Neural cell (in vitro differentiated cells): ENCODE measurements at regions not wholly inside any gene's neighbourhood (a gene's known extent, or its start where the extent isn't known, plus 50 kb on each side); places are given as distances from the start of the nearest gene placed in this dataset.

ENCODE experiments used
- H2AFZ ChIP-seq: fragments of 200-600, 300-800 bp; sonication (generic), shearing (Covaris generic); 2 replicates; pipeline ENCODE4 v1.6.0; 2014; ENCODE audit warnings: low read depth, mild to moderate bottlenecking, antibody characterized with exemption, low read length, moderate library complexity
- H3F3A ChIP-seq: fragments of 200-600 bp; shearing (Covaris generic); 2 replicates; pipeline ENCODE4 v1.6.1; 2016; ENCODE audit warnings: mild to moderate bottlenecking, moderate library complexity, mixed read lengths, antibody characterized with exemption, low read length; ENCODE audit not compliant: insufficient read depth, poor library complexity, severe bottlenecking
- H3K27ac ChIP-seq: fragments of 200-600, 300-800 bp; sonication (generic), shearing (Covaris generic); 2 replicates; pipeline ENCODE4 v1.5.1; 2014; ENCODE audit warnings: mild to moderate bottlenecking, low read length, moderate library complexity
- H3K27me3 ChIP-seq: fragments of 300-800, 200-600 bp; sonication (generic), shearing (Covaris generic); 2 replicates; pipeline ENCODE4 v1.6.0; 2014; ENCODE audit warnings: mild to moderate bottlenecking, low read depth, low read length, moderate library complexity; ENCODE audit not compliant: insufficient read depth
- H3K36me3 ChIP-seq: fragments of 300-800, 200-600 bp; sonication (generic), shearing (Covaris generic); 2 replicates; pipeline ENCODE4 v1.5.1; 2014; ENCODE audit warnings: mild to moderate bottlenecking, antibody characterized with exemption, low read length, moderate library complexity; ENCODE audit not compliant: insufficient read depth
- H3K4me2 ChIP-seq: fragments of 300-800, 200-600 bp; sonication (generic), shearing (Covaris generic); 2 replicates; pipeline ENCODE4 v1.6.0; 2014; ENCODE audit warnings: mild to moderate bottlenecking, low read length
- H3K4me3 ChIP-seq: fragments of 300-800, 200-600 bp; sonication (generic), shearing (Covaris generic); 2 replicates; pipeline ENCODE4 v1.5.1; 2014; ENCODE audit warnings: mild to moderate bottlenecking, low read length, moderate library complexity
- H3K79me2 ChIP-seq: fragments of 200-600 bp; shearing (Covaris generic); replicated peaks from 2 replicates; pipeline ENCODE4 v1.6.0; 2014; ENCODE audit warnings: mild to moderate bottlenecking, low read length, moderate library complexity; ENCODE audit not compliant: insufficient read depth
- H3K9ac ChIP-seq: fragments of 300-800, 200-600 bp; sonication (generic), shearing (Covaris generic); 2 replicates; pipeline ENCODE4 v1.6.1; 2016; ENCODE audit warnings: mild to moderate bottlenecking, low read length, mixed read lengths
- H3K9me2 ChIP-seq: fragments of 200-600 bp; shearing (Covaris generic); 2 replicates; pipeline ENCODE4 v1.6.1; 2016; ENCODE audit warnings: mild to moderate bottlenecking, low read length, mixed read lengths; ENCODE audit not compliant: insufficient read depth
- H3K9me3 ChIP-seq: fragments of 200-600, 300-800 bp; sonication (generic), shearing (Covaris generic); 2 replicates; pipeline ENCODE4 v1.6.1; 2016; ENCODE audit warnings: mild to moderate bottlenecking, mixed run types, low read length, moderate library complexity, mixed read lengths
- H4K20me1 ChIP-seq: fragments of 200-600 bp; shearing (Covaris generic); 2 replicates; pipeline ENCODE4 v1.6.1; 2016; ENCODE audit warnings: mild to moderate bottlenecking, mixed run types; ENCODE audit not compliant: insufficient read depth
- EP300 ChIP-seq: fragments of 450-650 bp; conservative IDR thresholded peaks from 2 replicates; pipeline ENCODE4 v1.6.1; 2014; ENCODE audit warnings: antibody characterized with exemption, mild to moderate bottlenecking, moderate library complexity; ENCODE audit not compliant: poor library complexity, severe bottlenecking
- EZH2 ChIP-seq: fragments of 200-600, 300-800 bp; shearing (Covaris generic), sonication (generic); IDR thresholded peaks from 2 replicates; pipeline ENCODE4 v1.6.1; 2014; ENCODE audit warnings: antibody characterized with exemption, low read length, borderline replicate concordance, mild to moderate bottlenecking; ENCODE audit not compliant: insufficient read depth, poor library complexity, severe bottlenecking
- MXI1 ChIP-seq: fragments of 450-650 bp; conservative IDR thresholded peaks from 2 replicates; pipeline ENCODE4 v1.6.1; 2014; ENCODE audit warnings: antibody characterized with exemption, mild to moderate bottlenecking; ENCODE audit not compliant: poor library complexity, severe bottlenecking
- POLR2AphosphoS5 ChIP-seq: IDR thresholded peaks from 2 replicates; pipeline ENCODE4 v1.6.1; 2012
- RAD21 ChIP-seq: fragments of 450-650 bp; conservative IDR thresholded peaks from 2 replicates; pipeline ENCODE4 v1.6.1; 2014; ENCODE audit warnings: antibody characterized with exemption, mild to moderate bottlenecking, moderate library complexity
- REST ChIP-seq: IDR thresholded peaks from 2 replicates; pipeline ENCODE4 v1.6.1; 2012; ENCODE audit warnings: borderline replicate concordance
- SMC3 ChIP-seq: fragments of 450-650 bp; conservative IDR thresholded peaks from 2 replicates; pipeline ENCODE4 v1.6.1; 2014; ENCODE audit warnings: antibody characterized with exemption, mild to moderate bottlenecking, moderate library complexity; ENCODE audit not compliant: poor library complexity
- TAF1 ChIP-seq: IDR thresholded peaks from 2 replicates; pipeline ENCODE4 v1.6.1; 2012; ENCODE audit warnings: low read depth
- TF ChIP-seq, protein P1 (sequence below): fragments of 450-650 bp; IDR thresholded peaks from 2 replicates; pipeline ENCODE4 v1.5.1; 2014; ENCODE audit warnings: antibody characterized with exemption, mild to moderate bottlenecking, moderate library complexity; ENCODE audit not compliant: poor library complexity, severe bottlenecking

- Histone ChIP-seq H3K4me2 (no peak overlapping the region), H3K79me2 (no peaks in the 10 kb centered on the region), H3K27me3 (no peaks in the 10 kb centered on the region), H3K27ac (no peak overlapping the region), H4K20me1 (no peaks in the 10 kb centered on the region), H3K9ac (no peak overlapping the region), H3K4me3 (no peak overlapping the region), H3K9me3 (no peaks in the 10 kb centered on the region), H2AFZ (no peak overlapping the region), H3F3A (no peaks in the 10 kb centered on the region), H3K9me2 (no peaks in the 10 kb centered on the region), H3K36me3 (no peaks in the 10 kb centered on the region)
- TF ChIP-seq, protein P1, sequence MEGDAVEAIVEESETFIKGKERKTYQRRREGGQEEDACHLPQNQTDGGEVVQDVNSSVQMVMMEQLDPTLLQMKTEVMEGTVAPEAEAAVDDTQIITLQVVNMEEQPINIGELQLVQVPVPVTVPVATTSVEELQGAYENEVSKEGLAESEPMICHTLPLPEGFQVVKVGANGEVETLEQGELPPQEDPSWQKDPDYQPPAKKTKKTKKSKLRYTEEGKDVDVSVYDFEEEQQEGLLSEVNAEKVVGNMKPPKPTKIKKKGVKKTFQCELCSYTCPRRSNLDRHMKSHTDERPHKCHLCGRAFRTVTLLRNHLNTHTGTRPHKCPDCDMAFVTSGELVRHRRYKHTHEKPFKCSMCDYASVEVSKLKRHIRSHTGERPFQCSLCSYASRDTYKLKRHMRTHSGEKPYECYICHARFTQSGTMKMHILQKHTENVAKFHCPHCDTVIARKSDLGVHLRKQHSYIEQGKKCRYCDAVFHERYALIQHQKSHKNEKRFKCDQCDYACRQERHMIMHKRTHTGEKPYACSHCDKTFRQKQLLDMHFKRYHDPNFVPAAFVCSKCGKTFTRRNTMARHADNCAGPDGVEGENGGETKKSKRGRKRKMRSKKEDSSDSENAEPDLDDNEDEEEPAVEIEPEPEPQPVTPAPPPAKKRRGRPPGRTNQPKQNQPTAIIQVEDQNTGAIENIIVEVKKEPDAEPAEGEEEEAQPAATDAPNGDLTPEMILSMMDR = no peak
- TF ChIP-seq MXI1 = no peak
- TF ChIP-seq POLR2AphosphoS5 = no peak
- TF ChIP-seq EZH2 = no peak
- TF ChIP-seq REST = no peak
- no peak for TF ChIP-seq SMC3
- TF ChIP-seq RAD21 = no peak
- TF ChIP-seq TAF1 = no peak
- TF ChIP-seq EP300 = no peak
Measured at GRCh38 chr3:55246033-55246432, 241.1 kb downstream of the WNT5A start.

GRCh38 chr3:55245351-55245750, 241.8 kb downstream of the WNT5A start:
- no peak overlapping the region for H2AFZ ChIP-seq
- no peak overlapping the region for H3K4me2 ChIP-seq
- no peaks in the 10 kb centered on the region for H3K9me3 ChIP-seq
- H3K9me2 ChIP-seq = no peaks in the 10 kb centered on the region
- H3F3A ChIP-seq = no peaks in the 10 kb centered on the region
- H3K4me3 ChIP-seq = no peak overlapping the region
- no peaks in the 10 kb centered on the region for H3K27me3 ChIP-seq
- TF ChIP-seq REST = no peak
- no peak for TF ChIP-seq TAF1
- no peak for TF ChIP-seq EP300
- no peak for TF ChIP-seq EZH2
- TF ChIP-seq RAD21 = no peak
- TF ChIP-seq POLR2AphosphoS5 = no peak
- TF ChIP-seq, protein P1 = no peak
- TF ChIP-seq MXI1 = no peak
- TF ChIP-seq SMC3 = no peak
- H4K20me1 ChIP-seq = no peaks in the 10 kb centered on the region
- H3K27ac ChIP-seq = no peak overlapping the region
- H3K9ac ChIP-seq = no peak overlapping the region
- H3K79me2 ChIP-seq = no peaks in the 10 kb centered on the region
- no peaks in the 10 kb centered on the region for H3K36me3 ChIP-seq
